Pancreas (tissue), 10 donors: ENCODE measurements at regions not wholly inside any gene's neighbourhood (a gene's known extent, or its start where the extent isn't known, plus 50 kb on each side); places are given as distances from the start of the nearest gene placed in this dataset.

Experiments used
- ATAC-seq, 4 donors: fragments of 200-7000 bp; cut with Tn5 transposase; one replicate each; pipeline versions ENCODE4 v1.8.0 to v1.9.1; 2020; ENCODE audit warnings: mild to moderate bottlenecking in 4 of 4, moderate library complexity in 4 of 4
- DNase-seq, 6 donors: peaks; one replicate each; pipeline ENCODE4 v3.0.0-alpha.2; 2020
- FAIRE-seq: peaks from 2 replicates; lab custom pipeline; 2012; peaks lifted over from hg19 to GRCh38; lab: Jason Lieb, UNC
- H3K27ac ChIP-seq, 4 donors: fragments of 200-600 bp; sonication (generic); 1 replicate in 3 of 4; 2 replicates in 1 of 4; pipeline versions ENCODE4 v1.5.0 to v1.8.0; 2020
- H3K27me3 ChIP-seq, 4 donors: fragments of 200-600 bp; one replicate each; pipeline ENCODE4 v1.8.0; 2021
- H3K36me3 ChIP-seq, 3 donors: fragments of 200-600 bp; sonication (generic) in 1 of 3; one replicate each; pipeline versions ENCODE4 v1.5.0 to v1.8.0; 2020 to 2021
- H3K4me1 ChIP-seq, 3 donors: fragments of 200-600 bp; one replicate each; pipeline ENCODE4 v1.8.0; 2021
- H3K4me3 ChIP-seq, 4 donors: fragments of 200-600 bp; sonication (generic) in 2 of 4; one replicate each; pipeline versions ENCODE4 v1.5.0 to v1.8.0; 2020 to 2021
- H3K9me3 ChIP-seq, 4 donors: fragments of 200-600 bp; one replicate each; pipeline ENCODE4 v1.8.0; 2021
- WGBS, 2 donors: extraction: QIAGEN DNeasy Blood & Tissue Kit; methylation state at CpG; one replicate each; pipeline ENCODE4 v1.1.7; 2013; 5-methylcytosine and 5-hydroxymethylcytosine counted together
- intact Hi-C, 3 donors: fragments of 100-400 bp; cut with DNase I; formaldehyde crosslinking; loops; one replicate each; pipeline versions ENCODE4 v1.11.1 to v1.14.2; 2022
- TF ChIP-seq, protein P1 (sequence below), 4 donors: fragments of 200-600 bp; sonication (generic) in 3 of 4; IDR thresholded peaks; one replicate each; pipeline versions ENCODE4 v1.5.0 to v1.8.0; 2021; ENCODE audit warnings: antibody characterized with exemption in 4 of 4
- donor health status: healthy with polysubstance abuse.
- donor health status: DM: no; HTN: no; CAD: no; lungs with moderate emphysema.
- donor health status: DM: no; HTN: no; CAD: no.
- donor health status: control.
- donor health status: control.
- donor health status: Bipolar disorder and iron deficiency.
- donor health status: DM: yes; HTN: yes; CAD: no.
- donor health status: DM: no; HTN: no; CAD: no.
- donor health status: DM: no; HTN: no; CAD: no.
- donor health status: DM: yes; HTN: yes; CAD: no.

DNA sequence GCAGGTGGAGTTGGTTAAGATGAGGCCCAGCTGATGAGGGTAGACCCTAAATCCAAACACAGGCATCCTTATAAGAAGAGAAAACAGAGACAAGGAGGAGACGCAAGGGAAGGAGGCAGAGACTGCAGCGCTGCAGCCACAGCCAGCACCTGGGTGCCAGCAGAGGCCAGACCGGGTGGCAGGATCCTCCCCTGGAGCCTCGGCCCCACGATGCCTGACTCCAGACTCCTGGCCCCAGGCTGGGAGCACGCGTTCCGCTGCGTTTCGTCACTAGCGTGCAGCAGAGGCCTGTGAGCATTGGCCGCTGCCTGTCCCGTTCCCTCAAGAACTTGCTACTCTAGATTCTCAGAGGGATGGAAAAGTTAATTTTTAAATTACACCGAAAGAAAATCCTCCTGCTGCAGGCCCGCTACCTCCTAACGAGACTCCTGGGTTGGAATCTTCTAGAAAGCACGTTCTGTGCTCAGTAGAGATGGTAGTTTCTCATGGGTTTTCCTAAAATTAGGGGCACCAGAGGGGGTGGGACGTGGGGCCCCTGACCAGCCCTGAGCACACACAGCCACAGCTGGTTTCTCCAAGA lies 57.7 kb upstream of the FBRSL1 start:
- DNase-seq = peak in 2 of 6 donors; percentile 27 to 59
- H3K27me3 ChIP-seq = no peaks in the 10 kb centered on the region

DNA sequence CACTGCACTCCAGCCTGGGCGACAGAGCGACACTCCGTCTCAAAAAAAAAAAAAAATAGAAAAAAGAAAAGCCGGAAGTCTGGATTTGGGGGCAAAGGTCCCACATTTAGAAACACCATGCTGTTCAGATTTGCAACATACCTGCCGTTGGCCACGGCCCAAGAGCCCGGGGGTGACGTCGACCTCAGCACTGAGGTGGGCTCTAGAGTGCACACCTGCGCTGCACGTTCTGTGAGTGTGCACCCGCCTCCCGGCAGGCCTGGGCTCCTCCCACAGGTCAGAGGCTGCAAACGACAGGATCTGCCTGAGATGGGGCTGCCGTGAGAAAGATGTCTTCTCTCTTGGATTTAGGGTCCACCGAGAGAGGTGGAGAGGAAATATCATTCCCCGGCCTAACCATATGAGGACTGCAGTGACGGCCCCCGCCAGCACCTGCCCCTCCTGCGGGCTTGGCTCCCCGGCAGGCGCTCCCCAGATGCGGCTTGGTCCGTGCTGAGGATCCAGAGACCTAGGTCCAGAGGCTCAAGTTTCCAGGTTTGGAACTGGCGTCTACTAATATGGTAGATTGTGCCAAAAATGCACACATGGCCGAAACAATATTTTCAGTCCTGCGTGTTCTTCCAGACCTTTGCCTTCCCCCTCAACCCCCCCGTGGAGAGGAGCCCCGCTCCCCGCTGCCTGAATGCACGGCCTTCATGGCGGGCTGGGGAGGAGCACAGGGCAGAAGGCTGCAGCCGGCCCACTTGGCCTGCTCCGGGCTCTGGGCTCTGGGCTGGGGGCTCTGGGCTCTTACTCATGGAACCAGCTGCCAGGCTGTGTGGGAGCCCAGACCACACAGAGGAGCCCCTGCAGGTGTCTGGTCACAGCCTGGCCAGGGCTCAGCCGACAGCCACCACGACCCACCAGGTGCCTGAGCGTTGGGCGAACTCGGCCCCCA lies 58.8 kb upstream of the FBRSL1 start:
- H3K27me3 ChIP-seq = no peaks in the 10 kb centered on the region
- H3K27ac ChIP-seq = peak overlapping the region; percentile 79 to 96 (median 92)
- no peaks in the 10 kb centered on the region for H3K36me3 ChIP-seq
- no peak overlapping the region for H3K4me3 ChIP-seq
- DNase-seq = peak in 3 of 6 donors; percentile 46 to 77 (median 62)
- TF ChIP-seq, protein P1, sequence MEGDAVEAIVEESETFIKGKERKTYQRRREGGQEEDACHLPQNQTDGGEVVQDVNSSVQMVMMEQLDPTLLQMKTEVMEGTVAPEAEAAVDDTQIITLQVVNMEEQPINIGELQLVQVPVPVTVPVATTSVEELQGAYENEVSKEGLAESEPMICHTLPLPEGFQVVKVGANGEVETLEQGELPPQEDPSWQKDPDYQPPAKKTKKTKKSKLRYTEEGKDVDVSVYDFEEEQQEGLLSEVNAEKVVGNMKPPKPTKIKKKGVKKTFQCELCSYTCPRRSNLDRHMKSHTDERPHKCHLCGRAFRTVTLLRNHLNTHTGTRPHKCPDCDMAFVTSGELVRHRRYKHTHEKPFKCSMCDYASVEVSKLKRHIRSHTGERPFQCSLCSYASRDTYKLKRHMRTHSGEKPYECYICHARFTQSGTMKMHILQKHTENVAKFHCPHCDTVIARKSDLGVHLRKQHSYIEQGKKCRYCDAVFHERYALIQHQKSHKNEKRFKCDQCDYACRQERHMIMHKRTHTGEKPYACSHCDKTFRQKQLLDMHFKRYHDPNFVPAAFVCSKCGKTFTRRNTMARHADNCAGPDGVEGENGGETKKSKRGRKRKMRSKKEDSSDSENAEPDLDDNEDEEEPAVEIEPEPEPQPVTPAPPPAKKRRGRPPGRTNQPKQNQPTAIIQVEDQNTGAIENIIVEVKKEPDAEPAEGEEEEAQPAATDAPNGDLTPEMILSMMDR (IDR thresholded peaks at IDR 0.05) = no peak
- FAIRE-seq = no peak
- intact Hi-C loops = no loop called here
- no peaks in the 10 kb centered on the region for H3K9me3 ChIP-seq
- WGBS, 2 donors = 73 to 75% methylated on average over 38 to 39 of the region's 39 CpGs
- H3K4me1 ChIP-seq = peaks cover 15 to 37% (median 22%) of the 10 kb centered on the region in 3 donors
- no peak for ATAC-seq

More for the DNA sequence above, 57.7 kb upstream of the FBRSL1 start:
- FAIRE-seq = no peak
- WGBS, 2 donors = 92 to 94% methylated on average over 18 of the region's 18 CpGs
- intact Hi-C loops = no loop called here
- Histone ChIP-seq H3K36me3 (no peaks in the 10 kb centered on the region), H3K9me3 (no peaks in the 10 kb centered on the region), H3K4me1 (peaks cover 15 to 42% (median 22%) of the 10 kb centered on the region in 3 donors), H3K27ac (no peak overlapping the region), H3K4me3 (no peak overlapping the region)
- TF ChIP-seq, protein P1 (IDR thresholded peaks at IDR 0.05) = no peak
- no peak for ATAC-seq

GRCh38 chr12:132429946-132430643 lies 59.9 kb upstream of the FBRSL1 start:
- FAIRE-seq = no peak
- intact Hi-C loops = no loop called here

DNA sequence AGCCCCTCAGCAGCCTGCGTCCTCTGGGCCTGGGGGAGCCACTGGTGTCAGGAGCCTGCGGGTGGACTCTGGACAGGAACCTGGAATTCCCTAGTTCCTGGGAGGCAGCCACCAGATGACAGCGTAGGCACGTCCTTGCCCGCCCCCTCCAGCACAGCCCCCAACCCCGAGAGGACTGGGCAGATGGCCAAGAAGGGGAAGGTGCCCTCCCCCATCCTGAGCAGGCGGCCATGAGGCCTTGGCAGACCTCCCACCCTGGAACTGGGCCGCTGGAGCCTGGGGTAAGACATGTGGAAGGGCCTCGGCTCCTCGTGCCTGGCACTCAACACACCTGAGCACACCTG lies 60.4 kb upstream of the FBRSL1 start:
- ATAC-seq (peak; percentile 41 to 64 (median 56)), FAIRE-seq (no peak), DNase-seq (peak; percentile 86 to 95 (median 92))
- WGBS, 2 donors = 2 to 4% methylated on average over 10 of the region's 10 CpGs
- H3K36me3 ChIP-seq = no peaks in the 10 kb centered on the region
- TF ChIP-seq, protein P1 (IDR thresholded peaks at IDR 0.05) = peak in 1 of 4 donors; percentile 9
- peak overlapping the region; percentile 79 to 96 (median 92) for H3K27ac ChIP-seq
- peak overlapping the region in 1 of 4 donors; percentile 34 for H3K4me3 ChIP-seq
- H3K27me3 ChIP-seq = no peaks in the 10 kb centered on the region
- H3K4me1 ChIP-seq = peaks cover 15 to 37% (median 22%) of the 10 kb centered on the region in 3 donors
- intact Hi-C loops = no loop called here
- H3K9me3 ChIP-seq = no peaks in the 10 kb centered on the region

More at GRCh38 chr12:132429946-132430643, 59.9 kb upstream of the FBRSL1 start:
- no peaks in the 10 kb centered on the region for H3K27me3 ChIP-seq
- DNase-seq (peak; percentile 77 to 91 (median 84)), ATAC-seq (peak; percentile 35 to 66 (median 54))
- 7 to 8% methylated on average over 25 of the region's 25 CpGs for WGBS, 2 donors
- H3K27ac ChIP-seq = peak overlapping the region; percentile 79 to 96 (median 92)
- H3K36me3 ChIP-seq = no peaks in the 10 kb centered on the region
- H3K9me3 ChIP-seq = no peaks in the 10 kb centered on the region
- H3K4me3 ChIP-seq = no peak overlapping the region
- TF ChIP-seq, protein P1 (IDR thresholded peaks at IDR 0.05) = no peak
- peaks cover 15 to 37% (median 22%) of the 10 kb centered on the region in 3 donors for H3K4me1 ChIP-seq
